DND-41 (cell line): ENCODE measurements at regions not wholly inside any gene's neighbourhood (a gene's known extent, or its start where the extent isn't known, plus 50 kb on each side); places are given as distances from the start of the nearest gene placed in this dataset.

Experiments used
- ATAC-seq: fragments of 200-7000 bp; cut with Tn5 transposase; 3 replicates; pipeline ENCODE4 v1.9.1; 2021; ENCODE audit warnings: low read depth; ENCODE audit not compliant: insufficient read depth
- DNase-seq: peaks from one replicate; pipeline ENCODE4 v3.0.0-alpha.2; 2020
- H2AFZ ChIP-seq: 2 replicates; pipeline ENCODE4 v1.6.0; 2012; ENCODE audit warnings: low read depth, low read length
- H3K27ac ChIP-seq: 2 replicates; pipeline ENCODE4 v1.5.1; 2012; ENCODE audit warnings: low read length, inconsistent platforms
- H3K27me3 ChIP-seq: fragments of 200-600 bp; sonication (generic); 2 replicates; pipeline ENCODE4 v1.6.0; 2012; ENCODE audit warnings: low read length, mild to moderate bottlenecking, inconsistent platforms; ENCODE audit not compliant: insufficient read depth, poor library complexity
- H3K36me3 ChIP-seq: 2 replicates; pipeline ENCODE4 v1.5.1; 2012; ENCODE audit warnings: low read length, inconsistent platforms; ENCODE audit not compliant: insufficient read depth
- H3K4me1 ChIP-seq: 2 replicates; pipeline ENCODE4 v1.5.1; 2012; ENCODE audit warnings: mild to moderate bottlenecking, low read length; ENCODE audit not compliant: insufficient read depth
- H3K4me2 ChIP-seq: 2 replicates; pipeline ENCODE4 v1.6.0; 2012; ENCODE audit warnings: mild to moderate bottlenecking, moderate library complexity, low read length, inconsistent platforms; ENCODE audit not compliant: insufficient read depth
- H3K4me3 ChIP-seq, 2 experiments: fragments of 200-600 bp in 1 of 2; shearing (Covaris generic) in 1 of 2; 2 replicates each; pipeline ENCODE4 v1.5.1; 2012 to 2016; ENCODE audit warnings: inconsistent platforms in 2 of 2, low read length in 2 of 2, mild to moderate bottlenecking in 2 of 2, low read depth in 1 of 2, moderate library complexity in 1 of 2
- H3K79me2 ChIP-seq: 2 replicates; pipeline ENCODE4 v1.6.0; 2012; ENCODE audit warnings: low read length, inconsistent platforms; ENCODE audit not compliant: insufficient read depth
- H3K9ac ChIP-seq: 2 replicates; pipeline ENCODE4 v1.6.0; 2012; ENCODE audit warnings: low read depth, mild to moderate bottlenecking, inconsistent platforms, low read length, moderate library complexity
- H3K9me3 ChIP-seq: 2 replicates; pipeline ENCODE4 v1.5.1; 2012; ENCODE audit warnings: low read length, moderate library complexity, mild to moderate bottlenecking, inconsistent platforms; ENCODE audit not compliant: insufficient read depth, severe bottlenecking
- H4K20me1 ChIP-seq: 2 replicates; pipeline ENCODE4 v1.6.0; 2012; ENCODE audit warnings: low read length; ENCODE audit not compliant: insufficient read depth
- CTCF ChIP-seq: IDR thresholded peaks from 2 replicates; pipeline ENCODE4 v1.5.1; 2012; ENCODE audit warnings: borderline replicate concordance, low read length, moderate library complexity, mild to moderate bottlenecking; ENCODE audit not compliant: poor library complexity, severe bottlenecking; ENCODE audit errors: extremely low read depth
- EZH2 ChIP-seq: IDR thresholded peaks from 3 replicates; pipeline ENCODE4 v1.6.1; 2012; ENCODE audit warnings: borderline replicate concordance, low read depth, mild to moderate bottlenecking, moderate library complexity, low read length, inconsistent platforms; ENCODE audit not compliant: severe bottlenecking

- Histone ChIP-seq H4K20me1 (no peaks in the 10 kb centered on the region), H3K4me3 (no peak overlapping the region), H3K9ac (no peak overlapping the region), H2AFZ (no peak overlapping the region), H3K79me2 (no peaks in the 10 kb centered on the region), H3K9me3 (no peaks in the 10 kb centered on the region), H3K36me3 (no peaks in the 10 kb centered on the region), H3K27ac (no peak overlapping the region), H3K4me2 (no peak overlapping the region), H3K4me1 (no peaks in the 10 kb centered on the region), H3K27me3 (peaks cover 5% of the 10 kb centered on the region)
- no peak for ATAC-seq
- TF ChIP-seq CTCF (no peak), EZH2 (no peak)
- DNase-seq = no peak
These were observed 56.4 kb upstream of the PLPP4 start for GRCh38 chr10:120400601-120401000.

GRCh38 chr10:120402147-120402766, 54.8 kb upstream of the PLPP4 start:
- Histone ChIP-seq H3K9ac (no peak overlapping the region), H3K27ac (no peak overlapping the region), H3K9me3 (no peaks in the 10 kb centered on the region), H2AFZ (no peak overlapping the region), H3K4me3 (no peak overlapping the region), H3K79me2 (no peaks in the 10 kb centered on the region), H4K20me1 (no peaks in the 10 kb centered on the region), H3K27me3 (peaks cover 5% of the 10 kb centered on the region), H3K36me3 (no peaks in the 10 kb centered on the region), H3K4me1 (no peaks in the 10 kb centered on the region), H3K4me2 (no peak overlapping the region)
- ATAC-seq (no peak), DNase-seq (no peak)
- TF ChIP-seq EZH2 = no peak
- TF ChIP-seq CTCF = no peak

GRCh38 chr10:120403109-120403508, 53.9 kb upstream of the PLPP4 start:
- Histone ChIP-seq H4K20me1 (no peaks in the 10 kb centered on the region), H3K27me3 (peaks cover 5% of the 10 kb centered on the region), H2AFZ (no peak overlapping the region), H3K4me3 (no peak overlapping the region), H3K79me2 (no peaks in the 10 kb centered on the region), H3K9ac (no peak overlapping the region), H3K4me1 (no peaks in the 10 kb centered on the region), H3K36me3 (no peaks in the 10 kb centered on the region), H3K4me2 (no peak overlapping the region), H3K27ac (no peak overlapping the region), H3K9me3 (no peaks in the 10 kb centered on the region)
- DNase-seq (no peak), ATAC-seq (no peak)
- TF ChIP-seq CTCF (no peak), EZH2 (no peak)

GRCh38 chr10:120406376-120406775, 50.7 kb upstream of the PLPP4 start:
- no peak overlapping the region for H3K27ac ChIP-seq
- no peak for DNase-seq
- ATAC-seq = no peak
- no peaks in the 10 kb centered on the region for H3K9me3 ChIP-seq
- H3K27me3 ChIP-seq = no peaks in the 10 kb centered on the region
- no peak overlapping the region for H3K4me3 ChIP-seq
- H4K20me1 ChIP-seq = no peaks in the 10 kb centered on the region
- H3K4me1 ChIP-seq = no peaks in the 10 kb centered on the region
- H3K79me2 ChIP-seq = no peaks in the 10 kb centered on the region
- TF ChIP-seq CTCF = no peak
- TF ChIP-seq EZH2 = no peak
- H3K36me3 ChIP-seq = no peaks in the 10 kb centered on the region
- H2AFZ ChIP-seq = no peak overlapping the region
- H3K4me2 ChIP-seq = no peak overlapping the region
- H3K9ac ChIP-seq = no peak overlapping the region
